ENCODE measurements at regions not wholly inside any gene's neighbourhood (a gene's known extent, or its start where the extent isn't known, plus 50 kb on each side); places are given as distances from the start of the nearest gene placed in this dataset.

- peaks cover 12% of the 10 kb centered on the region for H3K36me3 Mint-ChIP-seq
- H3K4me1 Mint-ChIP-seq (ENCODE audit: low read depth in 2 of 2), result peaks cover 0 to 6% of the 10 kb centered on the region in 2 donors
- ATAC-seq (no peak), DNase-seq (ENCODE audit: low spot score) (no peak)
- H3K27me3 Mint-ChIP-seq, result peaks cover 18 to 35% of the 10 kb centered on the region in 2 donors
- no peak overlapping the region for H3K27ac Mint-ChIP-seq
- peaks cover 14% of the 10 kb centered on the region for H3K9me3 Mint-ChIP-seq
- H3K4me3 Mint-ChIP-seq, result no peak overlapping the region
Observed at GRCh38 chr7:18081617-18082016, 54.0 kb upstream of the PRPS1L1 start.

GRCh38 chr7:18082169-18082568 lies 54.5 kb upstream of the PRPS1L1 start:
- DNase-seq (ENCODE audit: low spot score), result no peak
- peaks cover 14% of the 10 kb centered on the region for H3K9me3 Mint-ChIP-seq
- ATAC-seq, result no peak
- no peak overlapping the region for H3K27ac Mint-ChIP-seq
- H3K4me3 Mint-ChIP-seq, result no peak overlapping the region
- H3K27me3 Mint-ChIP-seq, result peaks cover 21 to 36% of the 10 kb centered on the region in 2 donors
- H3K36me3 Mint-ChIP-seq, result peaks cover 12% of the 10 kb centered on the region
- H3K4me1 Mint-ChIP-seq (ENCODE audit: low read depth in 2 of 2), result peaks cover 0 to 9% of the 10 kb centered on the region in 2 donors

GRCh38 chr7:18086165-18087025 lies 58.7 kb upstream of the PRPS1L1 start:
- Mint-ChIP-seq H3K36me3 (peaks cover 6% of the 10 kb centered on the region), H3K27ac (no peak overlapping the region), H3K9me3 (peaks cover 6% of the 10 kb centered on the region), H3K27me3 (peaks cover 27 to 28% of the 10 kb centered on the region in 2 donors), H3K4me1 (ENCODE audit: low read depth in 2 of 2) (peaks cover 0 to 9% of the 10 kb centered on the region in 2 donors), H3K4me3 (peak overlapping the region; percentile 65)
- DNase-seq (ENCODE audit: low spot score) (no peak), ATAC-seq (peak; percentile 51 to 68)

- DNase-seq (ENCODE audit: low spot score) (no peak), ATAC-seq (peak in 1 of 2 donors; percentile 22)
- H3K4me1 Mint-ChIP-seq (ENCODE audit: low read depth in 2 of 2), result peaks cover 0 to 9% of the 10 kb centered on the region in 2 donors
- peak overlapping the region; percentile 65 for H3K4me3 Mint-ChIP-seq
- peaks cover 23 to 25% of the 10 kb centered on the region in 2 donors for H3K27me3 Mint-ChIP-seq
- H3K27ac Mint-ChIP-seq, result no peak overlapping the region
- no peaks in the 10 kb centered on the region for H3K9me3 Mint-ChIP-seq
- H3K36me3 Mint-ChIP-seq, result no peaks in the 10 kb centered on the region
Observed at GRCh38 chr7:18087026-18087686, 59.5 kb upstream of the PRPS1L1 start.

- Mint-ChIP-seq H3K9me3 (no peaks in the 10 kb centered on the region), H3K4me3 (no peak overlapping the region), H3K36me3 (no peaks in the 10 kb centered on the region), H3K27ac (no peak overlapping the region), H3K27me3 (peaks cover 23 to 25% of the 10 kb centered on the region in 2 donors), H3K4me1 (ENCODE audit: low read depth in 2 of 2) (peaks cover 0 to 9% of the 10 kb centered on the region in 2 donors)
- DNase-seq (ENCODE audit: low spot score) (no peak), ATAC-seq (no peak)
Observed at GRCh38 chr7:18087687-18088078, 60.0 kb upstream of the PRPS1L1 start.

GRCh38 chr7:18096087-18096486 lies 68.4 kb upstream of the PRPS1L1 start:
- Mint-ChIP-seq H3K9me3 (no peaks in the 10 kb centered on the region), H3K36me3 (no peaks in the 10 kb centered on the region), H3K27me3 (peaks cover 0 to 3% of the 10 kb centered on the region in 2 donors), H3K4me1 (ENCODE audit: low read depth in 2 of 2) (no peaks in the 10 kb centered on the region), H3K27ac (no peak overlapping the region), H3K4me3 (no peak overlapping the region)
- ATAC-seq (no peak), DNase-seq (ENCODE audit: low spot score) (no peak)

- Mint-ChIP-seq H3K9me3 (no peaks in the 10 kb centered on the region), H3K4me3 (no peak overlapping the region), H3K27ac (no peak overlapping the region), H3K4me1 (ENCODE audit: low read depth in 2 of 2) (no peaks in the 10 kb centered on the region), H3K36me3 (no peaks in the 10 kb centered on the region), H3K27me3 (peaks cover 5 to 12% of the 10 kb centered on the region in 2 donors)
- DNase-seq (ENCODE audit: low spot score) (no peak), ATAC-seq (no peak)
Observed at GRCh38 chr7:18102576-18102975, 74.9 kb upstream of the PRPS1L1 start.

GRCh38 chr7:18103436-18104218 lies 76.0 kb upstream of the PRPS1L1 start:
- peaks cover 5 to 12% of the 10 kb centered on the region in 2 donors for H3K27me3 Mint-ChIP-seq
- H3K4me1 Mint-ChIP-seq (ENCODE audit: low read depth in 2 of 2), result no peaks in the 10 kb centered on the region
- no peak overlapping the region for H3K4me3 Mint-ChIP-seq
- H3K36me3 Mint-ChIP-seq, result no peaks in the 10 kb centered on the region
- no peaks in the 10 kb centered on the region for H3K9me3 Mint-ChIP-seq
- ATAC-seq (no peak), DNase-seq (ENCODE audit: low spot score) (no peak)
- no peak overlapping the region for H3K27ac Mint-ChIP-seq

- H3K27me3 Mint-ChIP-seq, result peaks cover 14 to 32% of the 10 kb centered on the region in 2 donors
Observed at GRCh38 chr7:18109762-18110161, 82.1 kb upstream of the PRPS1L1 start.

GRCh38 chr7:18116661-18117060 lies 89.0 kb upstream of the PRPS1L1 start:
- Mint-ChIP-seq H3K4me3 (no peak overlapping the region), H3K9me3 (no peaks in the 10 kb centered on the region), H3K36me3 (no peaks in the 10 kb centered on the region), H3K4me1 (ENCODE audit: low read depth in 2 of 2) (no peaks in the 10 kb centered on the region), H3K27me3 (peaks cover 6 to 9% of the 10 kb centered on the region in 2 donors), H3K27ac (no peak overlapping the region)
- ATAC-seq (no peak), DNase-seq (ENCODE audit: low spot score) (no peak)

More at GRCh38 chr7:18109762-18110161, 82.1 kb upstream of the PRPS1L1 start:
- Mint-ChIP-seq H3K4me1 (ENCODE audit: low read depth in 2 of 2) (no peaks in the 10 kb centered on the region), H3K36me3 (no peaks in the 10 kb centered on the region), H3K4me3 (no peak overlapping the region), H3K27ac (no peak overlapping the region), H3K9me3 (no peaks in the 10 kb centered on the region)
- ATAC-seq (no peak), DNase-seq (ENCODE audit: low spot score) (no peak)

- Mint-ChIP-seq H3K36me3 (no peaks in the 10 kb centered on the region), H3K9me3 (no peaks in the 10 kb centered on the region), H3K27me3 (peaks cover 6% of the 10 kb centered on the region in 2 donors), H3K4me1 (ENCODE audit: low read depth in 2 of 2) (no peaks in the 10 kb centered on the region), H3K27ac (no peak overlapping the region), H3K4me3 (no peak overlapping the region)
- DNase-seq (ENCODE audit: low spot score) (no peak), ATAC-seq (no peak)
Observed at GRCh38 chr7:18117482-18117881, 89.8 kb upstream of the PRPS1L1 start.

GRCh38 chr7:18119985-18120384 lies 92.3 kb upstream of the PRPS1L1 start:
- DNase-seq (ENCODE audit: low spot score) (no peak), ATAC-seq (no peak)
- H3K4me3 Mint-ChIP-seq, result no peak overlapping the region
- no peaks in the 10 kb centered on the region for H3K4me1 Mint-ChIP-seq (ENCODE audit: low read depth in 2 of 2)
- peaks cover 0 to 2% of the 10 kb centered on the region in 2 donors for H3K27me3 Mint-ChIP-seq
- no peaks in the 10 kb centered on the region for H3K9me3 Mint-ChIP-seq
- no peak overlapping the region for H3K27ac Mint-ChIP-seq
- no peaks in the 10 kb centered on the region for H3K36me3 Mint-ChIP-seq

- no peaks in the 10 kb centered on the region for H3K4me1 Mint-ChIP-seq (ENCODE audit: low read depth in 2 of 2)
- no peak overlapping the region for H3K27ac Mint-ChIP-seq
- DNase-seq (ENCODE audit: low spot score) (no peak), ATAC-seq (no peak)
- H3K27me3 Mint-ChIP-seq, result no peaks in the 10 kb centered on the region
- no peaks in the 10 kb centered on the region for H3K36me3 Mint-ChIP-seq
- H3K9me3 Mint-ChIP-seq, result no peaks in the 10 kb centered on the region
- H3K4me3 Mint-ChIP-seq, result no peak overlapping the region
Observed at GRCh38 chr7:18123508-18124239, 96.0 kb upstream of the PRPS1L1 start.
